ENCODE measurements at regions not wholly inside any gene's neighbourhood (a gene's known extent, or its start where the extent isn't known, plus 50 kb on each side); places are given as distances from the start of the nearest gene placed in this dataset.
"Not testable (repeated sequence)": the region's sequence is repeated elsewhere in the genome, so short reads cannot be mapped to it uniquely, and the experiment has no call there.

GRCh38 chr6:96420294-96420693, 101.3 kb upstream of the UFL1 start:
- no peak overlapping the region for H3K27ac ChIP-seq (replicated peaks)
- no peaks in the 10 kb centered on the region for H3K27me3 ChIP-seq (ENCODE audit: insufficient read depth, poor library complexity, severe bottlenecking)
- TF ChIP-seq SPI1 (IDR thresholded peaks at IDR 0.05; ENCODE audit: borderline replicate concordance, low read depth) (no peak), CTCF (IDR thresholded peaks at IDR 0.05; ENCODE audit: insufficient read depth, low read length) (no peak), POLR2AphosphoS5 (IDR thresholded peaks at IDR 0.05; ENCODE audit: low read depth) (no peak)
- no peak overlapping the region for H3K4me3 ChIP-seq (replicated peaks; ENCODE audit: insufficient read depth, low read length)
- no peak for DNase-seq (ENCODE audit: low read depth in 1 of 2, low spot score in 1 of 2)

GRCh38 chr6:96433950-96434349, 87.7 kb upstream of the UFL1 start:
- TF ChIP-seq GABPA (IDR thresholded peaks at IDR 0.05; ENCODE audit: low read depth) = no peak
- no peak for TF ChIP-seq REST (IDR thresholded peaks at IDR 0.05; ENCODE audit: insufficient replicate concordance, low read depth)
- TF ChIP-seq CTCF (IDR thresholded peaks at IDR 0.05; ENCODE audit: insufficient read depth, low read length) = no peak
- TF ChIP-seq POLR2AphosphoS5 (IDR thresholded peaks at IDR 0.05; ENCODE audit: low read depth) = no peak
- TF ChIP-seq SPI1 (IDR thresholded peaks at IDR 0.05; ENCODE audit: borderline replicate concordance, low read depth) = no peak
- Histone ChIP-seq H3K27ac (replicated peaks) (no peak overlapping the region), H3K27me3 (ENCODE audit: insufficient read depth, poor library complexity, severe bottlenecking) (no peaks in the 10 kb centered on the region), H3K4me3 (replicated peaks; ENCODE audit: insufficient read depth, low read length) (no peak overlapping the region)
- no peak for DNase-seq (ENCODE audit: low read depth in 1 of 2, low spot score in 1 of 2)

GRCh38 chr6:96436398-96436797, 85.2 kb upstream of the UFL1 start:
- TF ChIP-seq CTCF (IDR thresholded peaks at IDR 0.05; ENCODE audit: insufficient read depth, low read length) (no peak), REST (IDR thresholded peaks at IDR 0.05; ENCODE audit: insufficient replicate concordance, low read depth) (no peak), SPI1 (IDR thresholded peaks at IDR 0.05; ENCODE audit: borderline replicate concordance, low read depth) (no peak), POLR2AphosphoS5 (IDR thresholded peaks at IDR 0.05; ENCODE audit: low read depth) (no peak), GABPA (IDR thresholded peaks at IDR 0.05; ENCODE audit: low read depth) (no peak)
- Histone ChIP-seq H3K27ac (replicated peaks) (no peak overlapping the region), H3K27me3 (ENCODE audit: insufficient read depth, poor library complexity, severe bottlenecking) (no peaks in the 10 kb centered on the region), H3K4me3 (replicated peaks; ENCODE audit: insufficient read depth, low read length) (no peak overlapping the region)
- DNase-seq (ENCODE audit: low read depth in 1 of 2, low spot score in 1 of 2) = no peak

- not testable (repeated sequence) for H3K27me3 ChIP-seq (ENCODE audit: insufficient read depth, poor library complexity, severe bottlenecking); H3K4me3 ChIP-seq (replicated peaks; ENCODE audit: insufficient read depth, low read length); DNase-seq (ENCODE audit: low read depth in 1 of 2, low spot score in 1 of 2); H3K27ac ChIP-seq (replicated peaks)
These were observed 84.4 kb upstream of the UFL1 start for GRCh38 chr6:96437228-96437627.
